ENCODE measurements at regions not wholly inside any gene's neighbourhood (a gene's known extent, or its start where the extent isn't known, plus 50 kb on each side); places are given as distances from the start of the nearest gene placed in this dataset.

- no peak for TF ChIP-seq EZH2 (IDR thresholded peaks at IDR 0.05; ENCODE audit: insufficient read depth, poor library complexity, severe bottlenecking)
- no peak for TF ChIP-seq EZH2phosphoT487 (IDR thresholded peaks at IDR 0.05; ENCODE audit: insufficient read depth, low read depth)
These were observed 128.6 kb upstream of the PWP1 start for GRCh38 chr12:107557026-107557425.

All from GM23248 (cell line).